ENCODE measurements at regions not wholly inside any gene's neighbourhood (a gene's known extent, or its start where the extent isn't known, plus 50 kb on each side); places are given as distances from the start of the nearest gene placed in this dataset.

GRCh38 chr10:83357004-83357403 lies 782.3 kb upstream of the GHITM start (continued):
- TF ChIP-seq RNF2 (IDR thresholded peaks at IDR 0.05; ENCODE audit: borderline replicate concordance, low read depth, low read length, missing control alignments, poor library complexity, severe bottlenecking) (no peak), TAF7 (optimal IDR thresholded peaks at IDR 0.05; ENCODE audit: borderline replicate concordance, low read depth, low read length) (no peak), CTBP2 (IDR thresholded peaks at IDR 0.05; ENCODE audit: borderline replicate concordance, insufficient read depth, insufficient read length, low read length) (no peak), KDM1A (IDR thresholded peaks at IDR 0.05; ENCODE audit: borderline replicate concordance, low read length) (no peak), JUND (IDR thresholded peaks at IDR 0.05; ENCODE audit: low read length) (no peak), POLR2A (IDR thresholded peaks at IDR 0.05; ENCODE audit: control extremely low read depth in 1 of 2, low read depth in 2 of 2, low read length in 2 of 2) (no peak)
